HFF-Myc (cell line): ENCODE measurements at regions not wholly inside any gene's neighbourhood (a gene's known extent, or its start where the extent isn't known, plus 50 kb on each side); places are given as distances from the start of the nearest gene placed in this dataset.

Source experiments
- DNase-seq: peaks from one replicate; pipeline ENCODE4 v3.0.0-alpha.2; 2011; ENCODE audit warnings: low read depth; ENCODE audit errors: extremely low read depth
- H3K4me3 ChIP-seq: replicated peaks from 2 replicates; pipeline ENCODE4 v1.5.1; 2011; ENCODE audit warnings: low read depth, mild to moderate bottlenecking, control low read depth, low read length
- CTCF ChIP-seq: IDR thresholded peaks from 2 replicates; pipeline ENCODE4 v1.5.1; 2012; ENCODE audit warnings: mild to moderate bottlenecking, low read depth, low read length, control low read depth; ENCODE audit errors: missing control alignments

DNA sequence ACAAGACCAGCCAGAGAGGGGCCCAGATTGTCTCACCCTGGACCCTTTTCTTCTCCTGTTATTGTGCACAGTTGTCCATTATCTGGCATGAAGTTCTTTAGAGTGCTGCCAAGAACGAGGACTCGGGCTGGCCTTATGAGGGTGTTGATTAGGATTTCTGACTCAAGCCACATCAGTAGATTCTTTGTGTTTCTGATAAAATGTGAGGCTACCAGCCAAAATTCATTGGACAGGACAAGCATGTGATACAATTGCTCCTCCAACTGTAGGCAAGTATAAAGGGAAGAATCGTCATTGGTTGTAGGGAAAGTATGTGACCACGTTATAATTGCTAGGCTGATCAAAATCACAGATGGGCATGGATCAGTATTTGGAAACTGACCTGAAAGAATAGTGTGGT lies 99.2 kb upstream of the TMC3 start:
- no peak for DNase-seq
- TF ChIP-seq CTCF, result no peak

DNA sequence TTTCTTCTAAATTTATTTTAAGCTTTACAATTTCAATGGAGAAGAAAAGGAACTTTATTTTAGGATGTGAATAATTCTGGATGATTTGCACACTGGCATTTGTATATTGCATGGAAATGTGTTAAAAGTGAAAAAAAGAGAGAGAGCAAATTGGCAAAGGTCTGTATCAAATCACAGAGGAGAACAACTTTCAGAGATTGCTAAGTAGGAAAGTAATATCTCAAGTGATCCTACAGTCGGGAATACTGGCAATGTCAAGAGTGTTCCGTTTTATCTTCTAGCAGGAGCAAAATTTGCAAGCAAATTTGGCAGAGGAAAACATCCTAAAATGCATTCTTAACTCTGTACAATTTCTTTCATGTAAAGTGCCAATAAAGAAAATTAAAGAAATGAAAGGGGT lies 97.1 kb upstream of the TMC3 start:
- no peak for TF ChIP-seq CTCF
- H3K4me3 ChIP-seq, result no peak overlapping the region
- DNase-seq, result no peak

More for the DNA sequence above, 99.2 kb upstream of the TMC3 start:
- no peak overlapping the region for H3K4me3 ChIP-seq

GRCh38 chr15:81469154-81469553 lies 95.1 kb upstream of the TMC3 start:
- H3K4me3 ChIP-seq, result no peak overlapping the region
- TF ChIP-seq CTCF, result no peak
- no peak for DNase-seq

DNA sequence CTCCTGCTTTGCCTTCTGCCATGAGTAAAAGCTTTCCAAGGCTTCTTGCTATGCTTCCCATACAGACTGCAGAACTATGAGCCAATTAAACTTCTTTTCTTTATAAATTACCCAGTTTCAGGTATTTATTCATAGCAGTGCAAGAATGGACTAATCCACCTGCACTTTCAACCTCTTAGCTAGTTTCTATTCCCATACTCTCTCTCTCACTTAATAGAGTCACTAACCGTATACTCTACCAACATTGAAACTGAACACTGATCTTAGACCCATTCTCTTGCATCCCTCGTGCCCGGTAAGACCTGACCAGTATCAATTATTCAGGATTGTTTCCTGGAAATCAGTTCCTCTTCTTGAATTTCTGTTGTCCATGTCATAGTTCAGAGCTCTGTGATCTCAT lies 92.7 kb upstream of the TMC3 start:
- no peak for DNase-seq

GRCh38 chr15:81454024-81454423 lies 80.0 kb upstream of the TMC3 start:
- DNase-seq, result peak; percentile 11
- no peak for TF ChIP-seq CTCF
- no peak overlapping the region for H3K4me3 ChIP-seq

More for the DNA sequence above, 92.7 kb upstream of the TMC3 start:
- H3K4me3 ChIP-seq, result no peak overlapping the region
- no peak for TF ChIP-seq CTCF

DNA sequence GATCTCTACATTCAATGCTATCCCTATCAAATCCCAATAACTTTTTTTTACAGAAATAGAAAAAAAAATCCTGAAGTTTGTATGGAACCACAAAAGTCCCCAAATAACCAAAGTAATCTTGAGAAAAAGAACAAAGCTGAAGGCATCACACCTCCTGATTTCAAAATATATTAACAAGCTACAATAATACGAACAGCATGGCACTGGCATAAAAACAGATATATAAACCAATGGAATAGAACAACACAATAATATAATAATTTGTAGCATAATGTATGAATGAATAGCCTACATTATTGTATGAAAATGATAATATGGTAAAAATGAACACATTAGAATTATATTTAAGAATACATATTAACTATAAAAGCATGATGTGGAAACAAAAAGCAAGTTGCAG lies 76.7 kb upstream of the TMC3 start:
- TF ChIP-seq CTCF, result no peak
- DNase-seq, result no peak
- H3K4me3 ChIP-seq, result no peak overlapping the region

DNA sequence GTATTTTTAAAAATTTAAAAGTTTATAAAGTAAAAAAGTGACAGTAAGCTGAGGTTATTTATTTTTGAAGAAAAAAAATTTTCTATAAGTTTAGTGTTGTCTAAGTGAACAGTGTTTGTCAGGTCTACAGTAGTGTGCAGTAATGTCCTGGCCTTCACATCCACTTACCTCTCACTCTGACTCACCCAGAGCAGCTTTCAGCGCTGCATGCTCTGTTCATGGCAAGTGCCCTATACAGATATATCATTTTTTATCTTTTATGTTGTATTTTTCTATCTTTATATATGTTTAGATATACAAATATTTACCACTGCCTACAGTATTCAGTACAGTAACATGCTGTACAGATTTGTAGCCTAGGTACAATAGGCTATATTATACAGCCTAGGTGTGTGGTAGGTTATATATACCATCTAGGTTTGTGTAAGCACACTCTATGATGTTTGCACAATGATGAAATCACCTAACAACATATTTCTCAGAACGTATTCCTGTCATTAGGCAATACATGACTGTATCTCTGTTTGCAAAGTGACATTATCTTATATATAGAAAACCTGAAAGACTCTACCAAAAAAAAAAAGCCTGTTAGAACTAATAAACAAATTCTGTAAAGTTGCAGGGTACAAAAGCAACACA lies 75.9 kb upstream of the TMC3 start:
- no peak for TF ChIP-seq CTCF
- no peak for DNase-seq
- H3K4me3 ChIP-seq, result no peak overlapping the region
